K562 (cell line): ENCODE measurements at regions not wholly inside any gene's neighbourhood (a gene's known extent, or its start where the extent isn't known, plus 50 kb on each side); places are given as distances from the start of the nearest gene placed in this dataset.

Experiments
- AFF1 ChIP-seq, 2 experiments: fragments of 450-650 bp; IDR thresholded peaks; 2 replicates each; pipeline ENCODE4 v1.6.1; 2018; ENCODE audit warnings: mild to moderate bottlenecking in 2 of 2, low read depth in 1 of 2; ENCODE audit not compliant: partially characterized antibody in 2 of 2
- ATF4 ChIP-seq: fragments of 450-650 bp; formaldehyde crosslinking; IDR thresholded peaks from 2 replicates; pipeline ENCODE4 v1.4.0; 2022; ENCODE audit warnings: mild to moderate bottlenecking, moderate library complexity
- EHMT2 ChIP-seq: fragments of 450-650 bp; IDR thresholded peaks from 2 replicates; pipeline ENCODE4 v1.6.1; 2018; ENCODE audit warnings: antibody characterized with exemption
- FOXK1 ChIP-seq: sonication (generic); formaldehyde crosslinking; IDR thresholded peaks from 2 replicates; pipeline ENCODE4 v1.8.0; 2022; ENCODE audit warnings: missing genetic modification reagents, mild to moderate bottlenecking, borderline replicate concordance
- MBD1 ChIP-seq: fragments of 250-450 bp; sonication (Bioruptor Pico); IDR thresholded peaks from 2 replicates; pipeline ENCODE4 v1.8.0; 2022; ENCODE audit warnings: inconsistent platforms
- NCOA1 ChIP-seq: fragments of 450-650 bp; IDR thresholded peaks from 2 replicates; pipeline ENCODE4 v1.6.1; 2016; ENCODE audit warnings: low read depth
- TEAD1 ChIP-seq, 2 experiments: fragments of 450-650 bp in 1 of 2; sonication (generic) in 1 of 2; formaldehyde crosslinking; IDR thresholded peaks; 2 replicates each; pipeline versions ENCODE4 v1.4.0 to v1.8.0; 2020 to 2022; ENCODE audit warnings: mild to moderate bottlenecking in 2 of 2, missing genetic modification reagents in 1 of 2
- ZBTB1 ChIP-seq: sonication (generic); formaldehyde crosslinking; IDR thresholded peaks from 2 replicates; pipeline ENCODE4 v1.8.1; 2023; ENCODE audit warnings: missing genetic modification reagents, low read depth, mild to moderate bottlenecking, borderline replicate concordance
- ZKSCAN1 ChIP-seq: fragments of 150-350 bp; IDR thresholded peaks from 2 replicates; pipeline ENCODE4 v1.6.1; 2016; ENCODE audit warnings: low read depth, low read length
- ZNF239 ChIP-seq: fragments of 250-450 bp; sonication (Bioruptor Pico); IDR thresholded peaks from 2 replicates; pipeline ENCODE4 v1.4.0; 2020; ENCODE audit warnings: mild to moderate bottlenecking
- ZNF395 ChIP-seq: fragments of 200-800 bp; sonication (Bioruptor generic); IDR thresholded peaks from 2 replicates; pipeline ENCODE4 v1.6.1; 2017; ENCODE audit warnings: missing genetic modification characterization, missing compliant biosample characterization
- ZNF696 ChIP-seq: fragments of 250-450 bp; sonication (Bioruptor Pico); conservative IDR thresholded peaks from 2 replicates; pipeline ENCODE4 v1.4.0; 2020; ENCODE audit warnings: mild to moderate bottlenecking, moderate library complexity
- TF ChIP-seq, protein P1 (sequence below): sonication (generic); formaldehyde crosslinking; IDR thresholded peaks from 2 replicates; pipeline ENCODE4 v1.8.1; 2023; ENCODE audit warnings: missing genetic modification reagents, mild to moderate bottlenecking, borderline replicate concordance

GRCh38 chr2:58834404-58834803, 593.3 kb upstream of the FANCL start (continued):
- TF ChIP-seq, protein P1, sequence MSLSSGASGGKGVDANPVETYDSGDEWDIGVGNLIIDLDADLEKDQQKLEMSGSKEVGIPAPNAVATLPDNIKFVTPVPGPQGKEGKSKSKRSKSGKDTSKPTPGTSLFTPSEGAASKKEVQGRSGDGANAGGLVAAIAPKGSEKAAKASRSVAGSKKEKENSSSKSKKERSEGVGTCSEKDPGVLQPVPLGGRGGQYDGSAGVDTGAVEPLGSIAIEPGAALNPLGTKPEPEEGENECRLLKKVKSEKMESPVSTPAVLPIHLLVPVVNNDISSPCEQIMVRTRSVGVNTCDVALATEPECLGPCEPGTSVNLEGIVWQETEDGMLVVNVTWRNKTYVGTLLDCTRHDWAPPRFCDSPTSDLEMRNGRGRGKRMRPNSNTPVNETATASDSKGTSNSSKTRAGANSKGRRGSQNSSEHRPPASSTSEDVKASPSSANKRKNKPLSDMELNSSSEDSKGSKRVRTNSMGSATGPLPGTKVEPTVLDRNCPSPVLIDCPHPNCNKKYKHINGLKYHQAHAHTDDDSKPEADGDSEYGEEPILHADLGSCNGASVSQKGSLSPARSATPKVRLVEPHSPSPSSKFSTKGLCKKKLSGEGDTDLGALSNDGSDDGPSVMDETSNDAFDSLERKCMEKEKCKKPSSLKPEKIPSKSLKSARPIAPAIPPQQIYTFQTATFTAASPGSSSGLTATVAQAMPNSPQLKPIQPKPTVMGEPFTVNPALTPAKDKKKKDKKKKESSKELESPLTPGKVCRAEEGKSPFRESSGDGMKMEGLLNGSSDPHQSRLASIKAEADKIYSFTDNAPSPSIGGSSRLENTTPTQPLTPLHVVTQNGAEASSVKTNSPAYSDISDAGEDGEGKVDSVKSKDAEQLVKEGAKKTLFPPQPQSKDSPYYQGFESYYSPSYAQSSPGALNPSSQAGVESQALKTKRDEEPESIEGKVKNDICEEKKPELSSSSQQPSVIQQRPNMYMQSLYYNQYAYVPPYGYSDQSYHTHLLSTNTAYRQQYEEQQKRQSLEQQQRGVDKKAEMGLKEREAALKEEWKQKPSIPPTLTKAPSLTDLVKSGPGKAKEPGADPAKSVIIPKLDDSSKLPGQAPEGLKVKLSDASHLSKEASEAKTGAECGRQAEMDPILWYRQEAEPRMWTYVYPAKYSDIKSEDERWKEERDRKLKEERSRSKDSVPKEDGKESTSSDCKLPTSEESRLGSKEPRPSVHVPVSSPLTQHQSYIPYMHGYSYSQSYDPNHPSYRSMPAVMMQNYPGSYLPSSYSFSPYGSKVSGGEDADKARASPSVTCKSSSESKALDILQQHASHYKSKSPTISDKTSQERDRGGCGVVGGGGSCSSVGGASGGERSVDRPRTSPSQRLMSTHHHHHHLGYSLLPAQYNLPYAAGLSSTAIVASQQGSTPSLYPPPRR (CRISPR knock-in tag) = no peak
- TF ChIP-seq NCOA1 (no peak), ATF4 (no peak), ZKSCAN1 (no peak), FOXK1 (no peak), ZNF395 (no peak), TEAD1 (CRISPR knock-in tag; IDR thresholded peaks at IDR 0.05) (peak; percentile 28 to 87; a peak in 1 of 4 replicates), EHMT2 (peak; percentile 94), ZNF696 (CRISPR knock-in tag) (no peak), ZNF239 (CRISPR knock-in tag) (no peak), MBD1 (CRISPR knock-in tag) (no peak), AFF1 (IDR thresholded peaks at IDR 0.05; ENCODE audit: low read depth in 1 of 2, partially characterized antibody in 2 of 2) (peak in 1 of 2 experiments; percentile 58), ZBTB1 (CRISPR knock-in tag) (no peak)
